ENCODE measurements at regions not wholly inside any gene's neighbourhood (a gene's known extent, or its start where the extent isn't known, plus 50 kb on each side); places are given as distances from the start of the nearest gene placed in this dataset.
"Not testable (repeated sequence)": the region's sequence is repeated elsewhere in the genome, so short reads cannot be mapped to it uniquely, and the experiment has no call there.

DNA sequence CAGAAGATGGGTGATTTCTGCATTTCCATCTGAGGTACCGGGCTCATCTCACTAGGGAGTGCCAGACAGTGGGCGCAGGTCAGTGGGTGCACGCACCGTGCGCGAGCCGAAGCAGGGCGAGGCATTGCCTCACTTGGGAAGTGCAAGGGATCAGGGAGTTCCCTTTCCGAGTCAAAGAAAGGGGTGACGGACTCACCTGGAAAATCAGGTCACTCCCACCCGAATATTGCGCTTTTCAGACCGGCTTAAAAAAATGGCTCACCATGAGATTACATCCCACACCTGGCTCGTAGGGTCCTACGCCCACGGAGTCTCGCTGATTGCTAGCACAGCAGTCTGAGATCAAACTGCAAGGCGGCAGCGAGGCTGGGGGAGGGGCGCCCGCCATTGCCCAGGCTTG, 194.0 kb downstream of the PARM1 start:
- TF ChIP-seq, protein P1, sequence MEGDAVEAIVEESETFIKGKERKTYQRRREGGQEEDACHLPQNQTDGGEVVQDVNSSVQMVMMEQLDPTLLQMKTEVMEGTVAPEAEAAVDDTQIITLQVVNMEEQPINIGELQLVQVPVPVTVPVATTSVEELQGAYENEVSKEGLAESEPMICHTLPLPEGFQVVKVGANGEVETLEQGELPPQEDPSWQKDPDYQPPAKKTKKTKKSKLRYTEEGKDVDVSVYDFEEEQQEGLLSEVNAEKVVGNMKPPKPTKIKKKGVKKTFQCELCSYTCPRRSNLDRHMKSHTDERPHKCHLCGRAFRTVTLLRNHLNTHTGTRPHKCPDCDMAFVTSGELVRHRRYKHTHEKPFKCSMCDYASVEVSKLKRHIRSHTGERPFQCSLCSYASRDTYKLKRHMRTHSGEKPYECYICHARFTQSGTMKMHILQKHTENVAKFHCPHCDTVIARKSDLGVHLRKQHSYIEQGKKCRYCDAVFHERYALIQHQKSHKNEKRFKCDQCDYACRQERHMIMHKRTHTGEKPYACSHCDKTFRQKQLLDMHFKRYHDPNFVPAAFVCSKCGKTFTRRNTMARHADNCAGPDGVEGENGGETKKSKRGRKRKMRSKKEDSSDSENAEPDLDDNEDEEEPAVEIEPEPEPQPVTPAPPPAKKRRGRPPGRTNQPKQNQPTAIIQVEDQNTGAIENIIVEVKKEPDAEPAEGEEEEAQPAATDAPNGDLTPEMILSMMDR (IDR thresholded peaks at IDR 0.05) = not testable (repeated sequence)
- TF ChIP-seq EP300, POLR2A (IDR thresholded peaks at IDR 0.05): not testable (repeated sequence)

Measured in stomach (tissue), 4 donors.